ENCODE measurements at regions not wholly inside any gene's neighbourhood (a gene's known extent, or its start where the extent isn't known, plus 50 kb on each side); places are given as distances from the start of the nearest gene placed in this dataset.

DNA sequence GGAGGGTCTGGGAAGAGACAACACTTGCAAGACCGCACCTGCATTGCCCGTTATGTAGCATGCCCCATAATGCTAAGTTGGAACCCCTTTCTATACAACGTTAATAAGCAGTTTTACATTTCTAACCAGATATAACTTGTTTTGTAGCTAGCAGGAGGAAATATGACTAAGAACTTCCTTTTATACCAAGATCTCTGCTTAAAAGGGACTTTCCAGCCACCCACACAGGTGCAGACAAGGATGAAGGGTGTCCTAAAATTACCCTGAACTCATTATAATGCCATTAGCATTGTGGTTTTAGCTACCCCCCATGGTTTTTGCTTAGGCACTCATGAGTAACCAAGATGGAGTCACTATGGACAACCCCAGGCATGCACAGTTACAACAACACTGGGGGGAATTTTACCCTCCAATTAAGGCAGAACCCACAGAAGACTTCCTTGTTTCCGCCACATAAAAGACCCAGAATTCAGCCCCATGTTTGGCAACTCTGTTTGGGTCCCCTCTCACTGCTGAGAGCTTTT lies 362.8 kb downstream of the CBLN2 start:
- TF ChIP-seq, protein P1, sequence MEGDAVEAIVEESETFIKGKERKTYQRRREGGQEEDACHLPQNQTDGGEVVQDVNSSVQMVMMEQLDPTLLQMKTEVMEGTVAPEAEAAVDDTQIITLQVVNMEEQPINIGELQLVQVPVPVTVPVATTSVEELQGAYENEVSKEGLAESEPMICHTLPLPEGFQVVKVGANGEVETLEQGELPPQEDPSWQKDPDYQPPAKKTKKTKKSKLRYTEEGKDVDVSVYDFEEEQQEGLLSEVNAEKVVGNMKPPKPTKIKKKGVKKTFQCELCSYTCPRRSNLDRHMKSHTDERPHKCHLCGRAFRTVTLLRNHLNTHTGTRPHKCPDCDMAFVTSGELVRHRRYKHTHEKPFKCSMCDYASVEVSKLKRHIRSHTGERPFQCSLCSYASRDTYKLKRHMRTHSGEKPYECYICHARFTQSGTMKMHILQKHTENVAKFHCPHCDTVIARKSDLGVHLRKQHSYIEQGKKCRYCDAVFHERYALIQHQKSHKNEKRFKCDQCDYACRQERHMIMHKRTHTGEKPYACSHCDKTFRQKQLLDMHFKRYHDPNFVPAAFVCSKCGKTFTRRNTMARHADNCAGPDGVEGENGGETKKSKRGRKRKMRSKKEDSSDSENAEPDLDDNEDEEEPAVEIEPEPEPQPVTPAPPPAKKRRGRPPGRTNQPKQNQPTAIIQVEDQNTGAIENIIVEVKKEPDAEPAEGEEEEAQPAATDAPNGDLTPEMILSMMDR (IDR thresholded peaks at IDR 0.05): no peak
- TF ChIP-seq POLR2A (IDR thresholded peaks at IDR 0.05): no peak

All from uterus (tissue), 2 donors.